WTC11 (cell line): ENCODE measurements at regions not wholly inside any gene's neighbourhood (a gene's known extent, or its start where the extent isn't known, plus 50 kb on each side); places are given as distances from the start of the nearest gene placed in this dataset.

Experiments
- ATAC-seq: fragments of 200-7000 bp; cut with Tn5 transposase; 2 replicates; pipeline ENCODE4 v1.10.0; 2021; ENCODE audit warnings: mild to moderate bottlenecking, moderate library complexity
- CTCF ChIA-PET: fragments of 300-600 bp; sonication (Branson Sonifier 250); formaldehyde crosslinking; loops from one replicate; lab custom pipeline; 2021; ENCODE audit warnings: antibody characterized with exemption; lab: Charles Lee
- POLR2A ChIA-PET: fragments of 350-600 bp; sonication (Branson Sonifier 250); formaldehyde crosslinking; loops from one replicate; lab custom pipeline; 2021; ENCODE audit warnings: antibody characterized with exemption; lab: Charles Lee
- DNase-seq: peaks from one replicate; pipeline ENCODE4 v3.0.0; 2021; ENCODE audit warnings: low spot score
- H3K27ac Mint-ChIP-seq: 2 replicates; pipeline ENCODE4 v1.8.0; 2021; ENCODE audit warnings: mixed read lengths
- H3K27me3 Mint-ChIP-seq: 2 replicates; pipeline ENCODE4 v1.8.0; 2021; ENCODE audit warnings: low read depth, mild to moderate bottlenecking, moderate library complexity, mixed read lengths
- H3K36me3 Mint-ChIP-seq: 2 replicates; pipeline ENCODE4 v1.8.0; 2021; ENCODE audit warnings: mixed read lengths
- H3K4me1 Mint-ChIP-seq: 2 replicates; pipeline ENCODE4 v1.8.0; 2022; ENCODE audit warnings: mixed read lengths
- H3K4me3 Mint-ChIP-seq: 2 replicates; pipeline ENCODE4 v1.8.0; 2021; ENCODE audit warnings: mild to moderate bottlenecking, moderate library complexity, mixed read lengths
- H3K9me3 Mint-ChIP-seq: 2 replicates; pipeline ENCODE4 v1.8.0; 2021; ENCODE audit warnings: mixed read lengths
- AFF4 ChIP-seq: sonication (generic); formaldehyde crosslinking; IDR thresholded peaks from 2 replicates; pipeline ENCODE4 v1.8.1; 2023; ENCODE audit warnings: mild to moderate bottlenecking, missing genetic modification reagents, borderline replicate concordance
- ATF2 ChIP-seq: sonication (generic); formaldehyde crosslinking; IDR thresholded peaks from 2 replicates; pipeline ENCODE4 v1.8.1; 2022; ENCODE audit warnings: low read depth, missing genetic modification reagents, borderline replicate concordance
- ATF6 ChIP-seq: sonication (generic); formaldehyde crosslinking; IDR thresholded peaks from 2 replicates; pipeline ENCODE4 v1.8.1; 2023; ENCODE audit warnings: mild to moderate bottlenecking, missing genetic modification reagents
- E2F4 ChIP-seq: sonication (generic); formaldehyde crosslinking; IDR thresholded peaks from 2 replicates; pipeline ENCODE4 v1.8.1; 2022; ENCODE audit warnings: low read depth, mild to moderate bottlenecking, moderate library complexity, missing genetic modification reagents, borderline replicate concordance
- FOXP1 ChIP-seq: sonication (generic); formaldehyde crosslinking; IDR thresholded peaks from 2 replicates; pipeline ENCODE4 v1.8.0; 2022; ENCODE audit warnings: missing genetic modification reagents, mild to moderate bottlenecking, moderate library complexity, borderline replicate concordance
- FOXP4 ChIP-seq: sonication (generic); formaldehyde crosslinking; IDR thresholded peaks from 2 replicates; pipeline ENCODE4 v1.8.0; 2022; ENCODE audit warnings: mild to moderate bottlenecking, missing genetic modification reagents
- GABPB1 ChIP-seq: sonication (generic); formaldehyde crosslinking; IDR thresholded peaks from 2 replicates; pipeline ENCODE4 v1.8.1; 2023; ENCODE audit warnings: mild to moderate bottlenecking, missing genetic modification reagents
- GTF2I ChIP-seq: fragments of 250-450 bp; sonication (Bioruptor Pico); conservative IDR thresholded peaks from 2 replicates; pipeline ENCODE4 v1.4.0; 2021; ENCODE audit warnings: mild to moderate bottlenecking
- HMGXB4 ChIP-seq: sonication (generic); formaldehyde crosslinking; IDR thresholded peaks from 2 replicates; pipeline ENCODE4 v1.8.1; 2023; ENCODE audit warnings: mild to moderate bottlenecking, moderate library complexity, missing genetic modification reagents
- NFE2L1 ChIP-seq: sonication (generic); formaldehyde crosslinking; IDR thresholded peaks from 2 replicates; pipeline ENCODE4 v1.8.1; 2023; ENCODE audit warnings: missing genetic modification reagents
- NFYB ChIP-seq: sonication (generic); formaldehyde crosslinking; conservative IDR thresholded peaks from 2 replicates; pipeline ENCODE4 v1.8.0; 2022; ENCODE audit warnings: low read depth, missing genetic modification reagents
- NR3C1 ChIP-seq: sonication (generic); formaldehyde crosslinking; conservative IDR thresholded peaks from 2 replicates; pipeline ENCODE4 v1.8.1; 2023; ENCODE audit warnings: low read depth, mild to moderate bottlenecking, missing genetic modification reagents
- PREB ChIP-seq: sonication (generic); formaldehyde crosslinking; IDR thresholded peaks from 2 replicates; pipeline ENCODE4 v1.8.1; 2022; ENCODE audit warnings: mild to moderate bottlenecking, missing genetic modification reagents, moderate library complexity, borderline replicate concordance
- RORB ChIP-seq: fragments of 250-450 bp; sonication (Bioruptor Pico); IDR thresholded peaks from 2 replicates; pipeline ENCODE4 v1.9.0; 2021; ENCODE audit warnings: mild to moderate bottlenecking
- SMAD4 ChIP-seq: sonication (generic); formaldehyde crosslinking; IDR thresholded peaks from 2 replicates; pipeline ENCODE4 v1.8.0; 2022; ENCODE audit warnings: mild to moderate bottlenecking, missing genetic modification reagents
- TEAD4 ChIP-seq: sonication (generic); formaldehyde crosslinking; IDR thresholded peaks from 2 replicates; pipeline ENCODE4 v1.8.0; 2022; ENCODE audit warnings: mild to moderate bottlenecking, missing genetic modification reagents
- TP53 ChIP-seq: sonication (generic); formaldehyde crosslinking; IDR thresholded peaks from 2 replicates; pipeline ENCODE4 v1.8.1; 2023; ENCODE audit warnings: mild to moderate bottlenecking, missing genetic modification reagents
- ZNF281 ChIP-seq: sonication (generic); formaldehyde crosslinking; IDR thresholded peaks from 2 replicates; pipeline ENCODE4 v1.8.0; 2023; ENCODE audit warnings: mild to moderate bottlenecking, missing genetic modification reagents
- ZNF423 ChIP-seq: fragments of 250-450 bp; sonication (Bioruptor Pico); IDR thresholded peaks from 2 replicates; pipeline ENCODE4 v2.1.2; 2022; ENCODE audit warnings: mild to moderate bottlenecking, moderate library complexity

- H3K9me3 Mint-ChIP-seq: peaks cover 8% of the 10 kb centered on the region; the same call in 1 of the 2 replicates
- no peak overlapping the region for H3K4me3 Mint-ChIP-seq
- ATAC-seq (no peak), DNase-seq (no peak)
- POLR2A ChIA-PET: no interaction called here
- no peak overlapping the region for H3K27ac Mint-ChIP-seq
- CTCF ChIA-PET: interaction anchor here (1.0 kb wide), 1 partner anchor 175 kb away, joined by 3 read pairs; no protein-coding TSS in a partner anchor
- TF ChIP-seq ZNF281 (CRISPR knock-in tag): no peak
- no peak for TF ChIP-seq HMGXB4 (CRISPR knock-in tag)
- TF ChIP-seq ZNF423 (CRISPR knock-in tag): no peak
- no peak for TF ChIP-seq AFF4
- TF ChIP-seq SMAD4 (CRISPR knock-in tag): no peak
- no peak for TF ChIP-seq FOXP1 (CRISPR knock-in tag)
- TF ChIP-seq NFYB: no peak
- no peak for TF ChIP-seq NFE2L1 (CRISPR knock-in tag)
- peaks cover 66% of the 10 kb centered on the region for H3K27me3 Mint-ChIP-seq
- H3K36me3 Mint-ChIP-seq: no peaks in the 10 kb centered on the region
- H3K4me1 Mint-ChIP-seq: peaks cover 12% of the 10 kb centered on the region
Measured at GRCh38 chr4:81642543-81642942, 170.8 kb upstream of the RASGEF1B start.

GRCh38 chr4:81639248-81639647 is 167.5 kb upstream of the RASGEF1B start:
- peaks cover 2% of the 10 kb centered on the region for H3K4me1 Mint-ChIP-seq
- H3K27me3 Mint-ChIP-seq: peaks cover 33% of the 10 kb centered on the region
- DNase-seq (no peak), ATAC-seq (no peak)
- peaks cover 8% of the 10 kb centered on the region; the same call in 1 of the 2 replicates for H3K9me3 Mint-ChIP-seq
- no peak overlapping the region for H3K27ac Mint-ChIP-seq
- ChIA-PET POLR2A (interaction anchor here (0.7 kb wide), 1 partner anchor 213 kb away, joined by 3 read pairs; no protein-coding TSS in a partner anchor), CTCF (no interaction called here)
- no peak overlapping the region for H3K4me3 Mint-ChIP-seq
- no peaks in the 10 kb centered on the region for H3K36me3 Mint-ChIP-seq
- no peak for TF ChIP-seq ATF2
- TF ChIP-seq PREB (CRISPR knock-in tag): no peak
- TF ChIP-seq FOXP1 (CRISPR knock-in tag): no peak
- TF ChIP-seq TEAD4 (CRISPR knock-in tag): no peak
- no peak for TF ChIP-seq E2F4 (CRISPR knock-in tag)
- no peak for TF ChIP-seq RORB (CRISPR knock-in tag)
- TF ChIP-seq TP53 (CRISPR knock-in tag): no peak
- no peak for TF ChIP-seq GABPB1 (CRISPR knock-in tag)
- no peak for TF ChIP-seq FOXP4 (CRISPR knock-in tag)
- no peak for TF ChIP-seq GTF2I (CRISPR knock-in tag)
- no peak for TF ChIP-seq ATF6 (CRISPR knock-in tag)
- TF ChIP-seq NR3C1: no peak
